K562 (cell line): ENCODE measurements at regions not wholly inside any gene's neighbourhood (a gene's known extent, or its start where the extent isn't known, plus 50 kb on each side); places are given as distances from the start of the nearest gene placed in this dataset.

ENCODE experiments used
- ARID1B ChIP-seq: fragments of 450-650 bp; IDR thresholded peaks from 2 replicates; pipeline ENCODE4 v1.6.1; 2016; ENCODE audit warnings: antibody characterized with exemption, mild to moderate bottlenecking, inconsistent platforms
- BCOR ChIP-seq: fragments of 450-650 bp; IDR thresholded peaks from 2 replicates; pipeline ENCODE4 v1.6.1; 2016
- CREB1 ChIP-seq, 2 experiments: sonication (generic) in 1 of 2; formaldehyde crosslinking in 1 of 2; IDR thresholded peaks; 2 replicates each; pipeline versions ENCODE4 v1.6.1 to v1.8.0; 2012 to 2022; ENCODE audit warnings: inconsistent platforms in 1 of 2, mild to moderate bottlenecking in 1 of 2, missing genetic modification reagents in 1 of 2, moderate library complexity in 1 of 2
- CREBBP ChIP-seq: IDR thresholded peaks from one replicate; pipeline ENCODE4 v1.6.1; 2012; ENCODE audit warnings: low read depth, mild to moderate bottlenecking, control low read depth, inconsistent platforms, low read length
- CSDE1 ChIP-seq, 2 experiments: fragments of 450-650 bp; IDR thresholded peaks; 2 replicates each; pipeline ENCODE4 v1.6.1; 2016; ENCODE audit warnings: mild to moderate bottlenecking in 1 of 2
- ELF1 ChIP-seq: fragments of 200-800 bp; sonication (Bioruptor generic); IDR thresholded peaks from 2 replicates; pipeline ENCODE4 v1.6.1; 2016; ENCODE audit warnings: missing genetic modification characterization, missing compliant biosample characterization
- ETV1 ChIP-seq: fragments of 450-650 bp; conservative IDR thresholded peaks from 2 replicates; pipeline ENCODE4 v1.6.1; 2016; ENCODE audit warnings: missing genetic modification characterization, control low read depth, low read depth, missing compliant biosample characterization
- FOS ChIP-seq: IDR thresholded peaks from 3 replicates; pipeline ENCODE4 v1.6.1; 2011; ENCODE audit not compliant: insufficient read length; ENCODE audit errors: extremely low read depth
- FOSL1 ChIP-seq: fragments of 200-800 bp; sonication (Bioruptor generic); conservative IDR thresholded peaks from 2 replicates; pipeline ENCODE4 v1.6.1; 2016; ENCODE audit warnings: missing genetic modification characterization, missing compliant biosample characterization
- GTF2A2 ChIP-seq: IDR thresholded peaks from 2 replicates; pipeline ENCODE4 v1.6.1; 2016; ENCODE audit warnings: mild to moderate bottlenecking, missing genetic modification characterization, missing compliant biosample characterization
- LCOR ChIP-seq: sonication (generic); formaldehyde crosslinking; IDR thresholded peaks from 2 replicates; pipeline ENCODE4 v1.8.0; 2022; ENCODE audit warnings: mild to moderate bottlenecking, missing genetic modification reagents
- MBD2 ChIP-seq: sonication (generic); IDR thresholded peaks from 2 replicates; pipeline ENCODE4 v1.6.1; 2016; ENCODE audit warnings: low read depth, borderline replicate concordance
- MEF2A ChIP-seq: IDR thresholded peaks from 2 replicates; pipeline ENCODE4 v1.6.1; 2011; ENCODE audit warnings: low read depth, mild to moderate bottlenecking, low read length, moderate library complexity; ENCODE audit not compliant: control insufficient read depth
- NFATC3 ChIP-seq: fragments of 450-650 bp; IDR thresholded peaks from 2 replicates; pipeline ENCODE4 v1.6.1; 2017; ENCODE audit warnings: mild to moderate bottlenecking
- NR2C1 ChIP-seq, 2 experiments: fragments of 450-650 bp; IDR thresholded peaks; 2 replicates each; pipeline ENCODE4 v1.6.1; 2017; ENCODE audit warnings: mild to moderate bottlenecking in 2 of 2, antibody characterized with exemption in 1 of 2, inconsistent platforms in 1 of 2, missing compliant biosample characterization in 1 of 2, missing genetic modification characterization in 1 of 2
- NRF1 ChIP-seq, 2 experiments: fragments of 450-650 bp; IDR thresholded peaks in 1 of 2; conservative IDR thresholded peaks in 1 of 2; 2 replicates each; pipeline ENCODE4 v1.6.1; 2014; ENCODE audit warnings: mild to moderate bottlenecking in 2 of 2
- POLR2A ChIP-seq: fragments of 450-650 bp; conservative IDR thresholded peaks from 2 replicates; pipeline ENCODE4 v1.6.1; 2016
- POLR2AphosphoS2 ChIP-seq: IDR thresholded peaks from 2 replicates; pipeline ENCODE4 v1.6.1; 2012; ENCODE audit warnings: low read length, improper control_type of control experiment
- POLR2H ChIP-seq: IDR thresholded peaks from 2 replicates; pipeline ENCODE4 v1.6.1; 2016; ENCODE audit warnings: missing genetic modification characterization, low read depth, mild to moderate bottlenecking, control low read depth, missing compliant biosample characterization, moderate library complexity
- RNF2 ChIP-seq: sonication (generic); IDR thresholded peaks from 2 replicates; pipeline ENCODE4 v1.6.1; 2016
- SIX5 ChIP-seq, 2 experiments: IDR thresholded peaks; 2 replicates each; pipeline ENCODE4 v1.6.1; 2011; ENCODE audit warnings: low read length in 2 of 2, borderline replicate concordance in 1 of 2, low read depth in 1 of 2, mild to moderate bottlenecking in 1 of 2, moderate library complexity in 1 of 2; ENCODE audit not compliant: insufficient read depth in 1 of 2
- TCF3 ChIP-seq: sonication (generic); formaldehyde crosslinking; IDR thresholded peaks from 2 replicates; pipeline ENCODE4 v1.4.0; 2020; ENCODE audit warnings: mild to moderate bottlenecking, missing genetic modification reagents
- TEAD4 ChIP-seq, 2 experiments: sonication (generic) in 1 of 2; formaldehyde crosslinking in 1 of 2; IDR thresholded peaks; 2 replicates each; pipeline versions ENCODE4 v1.6.1 to v1.8.0; 2012 to 2022; ENCODE audit warnings: borderline replicate concordance in 1 of 2, inconsistent platforms in 1 of 2, low read length in 1 of 2, mild to moderate bottlenecking in 1 of 2, missing genetic modification reagents in 1 of 2
- TRIM24 ChIP-seq, 2 experiments: fragments of 450-650 bp; IDR thresholded peaks; 2 replicates each; pipeline ENCODE4 v1.6.1; 2016
- ZBED1 ChIP-seq: IDR thresholded peaks from 2 replicates; pipeline ENCODE4 v1.6.1; 2014
- ZBTB1 ChIP-seq: sonication (generic); formaldehyde crosslinking; IDR thresholded peaks from 2 replicates; pipeline ENCODE4 v1.8.1; 2023; ENCODE audit warnings: missing genetic modification reagents, low read depth, mild to moderate bottlenecking, borderline replicate concordance
- ZBTB2 ChIP-seq: fragments of 450-650 bp; IDR thresholded peaks from 2 replicates; pipeline ENCODE4 v1.6.1; 2016; ENCODE audit warnings: antibody characterized with exemption
- ZNF583 ChIP-seq: fragments of 250-450 bp; sonication (Bioruptor Pico); IDR thresholded peaks from 2 replicates; pipeline ENCODE4 v1.4.0; 2020
- ZNF589 ChIP-seq: fragments of 200-800 bp; sonication (Bioruptor generic); IDR thresholded peaks from 2 replicates; pipeline ENCODE4 v1.6.1; 2016; ENCODE audit warnings: low read depth, missing genetic modification characterization, missing compliant biosample characterization
- ZNF785 ChIP-seq: fragments of 250-450 bp; sonication (Bioruptor Pico); IDR thresholded peaks from 2 replicates; pipeline ENCODE4 v1.4.0; 2020; ENCODE audit warnings: mild to moderate bottlenecking

DNA sequence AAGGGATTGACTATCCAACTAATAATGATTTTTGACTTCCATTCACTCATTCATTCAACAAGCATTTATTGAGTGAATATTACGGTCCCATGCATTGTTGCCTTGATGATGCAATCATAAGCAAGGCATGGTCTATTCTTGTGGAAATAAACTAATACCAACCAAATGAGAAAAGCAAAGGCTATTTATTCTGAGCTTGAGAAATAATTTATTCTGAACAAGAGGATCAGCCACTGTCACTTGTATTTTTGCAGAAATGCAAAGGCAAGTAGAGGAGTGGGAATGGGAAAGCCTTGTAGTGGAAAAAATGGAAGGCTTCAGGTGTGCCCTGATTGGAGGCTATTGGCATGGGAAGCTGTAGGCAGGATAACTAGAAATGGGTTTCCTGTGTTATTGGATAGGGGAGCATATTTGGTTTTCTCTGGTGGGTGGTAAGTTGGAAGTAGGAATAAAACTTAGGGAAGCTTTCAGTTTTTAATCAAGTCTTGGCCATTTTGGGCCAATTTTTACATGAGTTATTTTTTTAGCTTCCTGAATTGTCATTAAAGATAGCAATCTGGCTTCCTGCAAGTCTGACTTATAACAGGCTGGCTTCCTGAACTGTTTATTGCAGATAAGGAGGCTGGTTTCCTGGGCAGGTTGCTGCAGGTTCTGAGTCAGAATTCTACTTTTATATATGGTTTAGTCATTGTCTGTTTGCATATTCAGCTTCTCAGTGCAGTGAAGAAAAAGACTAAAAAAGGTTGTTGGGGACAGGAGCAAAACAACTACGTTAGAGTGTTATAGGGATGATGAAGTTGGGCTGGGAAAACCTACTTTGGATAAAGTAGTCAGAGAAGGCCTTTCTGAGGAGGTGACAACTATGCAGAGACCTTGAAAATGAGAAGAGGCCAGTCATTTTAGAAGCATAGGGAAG is 106.7 kb downstream of the APIP start (continued):
- TF ChIP-seq ZBTB2 (no peak), TEAD4 (IDR thresholded peaks at IDR 0.05; ENCODE audit: low read length) (peak; percentile 92), TEAD4 (CRISPR knock-in tag; IDR thresholded peaks at IDR 0.05; ENCODE audit: borderline replicate concordance) (no peak), CREBBP (no peak), FOSL1 (tag) (peak; percentile 97), SIX5 (IDR thresholded peaks at IDR 0.05; ENCODE audit: borderline replicate concordance in 1 of 2, insufficient read depth in 1 of 2, low read depth in 1 of 2, low read length in 2 of 2) (no peak), ZNF583 (CRISPR knock-in tag) (0 out of 2 replicates have a peak, but pooled peaks have one; percentile 23), ELF1 (tag) (peak; percentile 67), GTF2A2 (tag) (peak; percentile 49; the same call in 1 of the 2 replicates), NRF1 (conservative IDR thresholded peaks at IDR 0.05 in 1 of 2, IDR thresholded peaks at IDR 0.05 in 1 of 2) (peak in 1 of 2 experiments; percentile 17; a peak in 1 of 4 replicates), CSDE1 (IDR thresholded peaks at IDR 0.05) (0 out of 4 replicates have a peak, but pooled peaks of 1 of the 2 experiments have one; percentile 24), ZNF785 (CRISPR knock-in tag) (no peak), ZNF589 (CRISPR knock-in tag) (peak; percentile 89), ARID1B (peak; percentile 96), TRIM24 (IDR thresholded peaks at IDR 0.05) (peak; percentile 84 to 87), NFATC3 (no peak), ZBED1 (no peak), POLR2H (tag) (peak; percentile 59), BCOR (no peak), POLR2A (0 out of 2 replicates have a peak, but pooled peaks have one; percentile 36), POLR2AphosphoS2 (no peak), CREB1 (IDR thresholded peaks at IDR 0.05) (0 out of 2 replicates have a peak, but pooled peaks have one; percentile 13), CREB1 (CRISPR knock-in tag; IDR thresholded peaks at IDR 0.05) (no peak), TCF3 (CRISPR knock-in tag) (peak; percentile 90), ZBTB1 (CRISPR knock-in tag) (no peak), MBD2 (no peak), NR2C1 (IDR thresholded peaks at IDR 0.05) (no peak), NR2C1 (tag; IDR thresholded peaks at IDR 0.05) (peak; percentile 84), LCOR (CRISPR knock-in tag) (no peak), ETV1 (tag) (peak; percentile 99), MEF2A (peak; percentile 93), RNF2 (peak; percentile 98), FOS (peak; percentile 31)
